PC-3 (cell line): ENCODE measurements at regions not wholly inside any gene's neighbourhood (a gene's known extent, or its start where the extent isn't known, plus 50 kb on each side); places are given as distances from the start of the nearest gene placed in this dataset.

Source experiments
- ATAC-seq: fragments of 200-7000 bp; cut with Tn5 transposase; 2 replicates; pipeline ENCODE4 v1.9.1; 2020; ENCODE audit warnings: mild to moderate bottlenecking, moderate library complexity
- BruUV-seq: library from RNA; stranded (reverse); fragments of 400-500 nt; replicated peaks from 2 replicates; lab custom pipeline; 2021; lab: Mats Ljungman, UMichigan
- CTCF ChIA-PET: fragments of 300-600 bp; sonication (Branson Sonifier 250); formaldehyde crosslinking; loops from one replicate; lab custom pipeline; 2022; ENCODE audit warnings: antibody characterized with exemption; lab: Charles Lee
- POLR2A ChIA-PET: fragments of 300-600 bp; sonication (Branson Sonifier 250); formaldehyde crosslinking; loops from one replicate; lab custom pipeline; 2022; ENCODE audit warnings: antibody characterized with exemption; ENCODE audit not compliant: unreplicated experiment; lab: Charles Lee
- DNase-seq: peaks from one replicate; pipeline ENCODE4 v3.0.0-alpha.2; 2015
- H2AFZ ChIP-seq: fragments of 300-600 bp; sonication (generic); 2 replicates; pipeline ENCODE4 v1.6.0; 2016; ENCODE audit warnings: antibody characterized with exemption, low read length
- H3F3A ChIP-seq: fragments of 300-600 bp; sonication (generic); one replicate; pipeline ENCODE4 v1.6.0; 2017; ENCODE audit warnings: antibody characterized with exemption, low read length, control low read depth, mild to moderate bottlenecking; ENCODE audit not compliant: unreplicated experiment
- H3K27ac ChIP-seq: fragments of 300-600 bp; sonication (generic); 2 replicates; pipeline ENCODE4 v1.5.1; 2016; ENCODE audit warnings: mild to moderate bottlenecking, low read length
- H3K27me3 ChIP-seq: fragments of 300-600 bp; sonication (generic); 2 replicates; pipeline ENCODE4 v1.6.1; 2016; ENCODE audit warnings: low read length, mixed read lengths
- H3K36me3 ChIP-seq: fragments of 300-600 bp; sonication (generic); 2 replicates; pipeline ENCODE4 v1.6.1; 2016; ENCODE audit warnings: low read depth, mixed run types, low read length, mixed read lengths
- H3K4me1 ChIP-seq: fragments of 300-600 bp; sonication (generic); 2 replicates; pipeline ENCODE4 v1.5.1; 2016; ENCODE audit warnings: low read length; ENCODE audit not compliant: insufficient read depth
- H3K4me2 ChIP-seq: fragments of 300-600 bp; sonication (generic); 2 replicates; pipeline ENCODE4 v1.6.0; 2016; ENCODE audit warnings: low read length
- H3K4me3 ChIP-seq: fragments of 300-600 bp; sonication (generic); 2 replicates; pipeline ENCODE4 v1.5.1; 2016; ENCODE audit warnings: mild to moderate bottlenecking, low read length, mixed read lengths
- H3K79me2 ChIP-seq: fragments of 300-600 bp; sonication (generic); 2 replicates; pipeline ENCODE4 v1.6.1; 2017; ENCODE audit warnings: low read length, mixed read lengths
- H3K9ac ChIP-seq: fragments of 300-600 bp; sonication (generic); 2 replicates; pipeline ENCODE4 v1.6.0; 2016; ENCODE audit warnings: mild to moderate bottlenecking, low read length
- H3K9me2 ChIP-seq: fragments of 300-600 bp; sonication (generic); replicated peaks from 2 replicates; pipeline ENCODE4 v1.6.1; 2016; ENCODE audit warnings: mixed run types, low read length, mixed read lengths
- H3K9me3 ChIP-seq: fragments of 300-600 bp; sonication (generic); 2 replicates; pipeline ENCODE4 v1.6.1; 2016; ENCODE audit warnings: low read length, mixed read lengths
- H4K20me1 ChIP-seq: fragments of 300-600 bp; sonication (generic); 2 replicates; pipeline ENCODE4 v1.6.1; 2016; ENCODE audit warnings: low read length, mixed read lengths
- EZH2 ChIP-seq: fragments of 300-600 bp; sonication (generic); IDR thresholded peaks from one replicate; pipeline ENCODE4 v1.6.1; 2017; ENCODE audit warnings: antibody characterized with exemption, mild to moderate bottlenecking, low read length; ENCODE audit not compliant: unreplicated experiment
- EZH2phosphoT487 ChIP-seq: fragments of 300-600 bp; sonication (generic); IDR thresholded peaks from 2 replicates; pipeline ENCODE4 v1.6.1; 2018; ENCODE audit warnings: mild to moderate bottlenecking, antibody characterized with exemption, low read length, borderline replicate concordance
- intact Hi-C: fragments of 100-400 bp; cut with micrococcal nuclease; formaldehyde crosslinking; loops from 2 replicates; pipeline ENCODE4 v1.9.0; 2023
- TF ChIP-seq, protein P1 (sequence below): fragments of 300-600 bp; sonication (generic); conservative IDR thresholded peaks from 2 replicates; pipeline ENCODE4 v1.5.1; 2017; ENCODE audit warnings: antibody characterized with exemption, low read depth, mild to moderate bottlenecking, low read length

DNA sequence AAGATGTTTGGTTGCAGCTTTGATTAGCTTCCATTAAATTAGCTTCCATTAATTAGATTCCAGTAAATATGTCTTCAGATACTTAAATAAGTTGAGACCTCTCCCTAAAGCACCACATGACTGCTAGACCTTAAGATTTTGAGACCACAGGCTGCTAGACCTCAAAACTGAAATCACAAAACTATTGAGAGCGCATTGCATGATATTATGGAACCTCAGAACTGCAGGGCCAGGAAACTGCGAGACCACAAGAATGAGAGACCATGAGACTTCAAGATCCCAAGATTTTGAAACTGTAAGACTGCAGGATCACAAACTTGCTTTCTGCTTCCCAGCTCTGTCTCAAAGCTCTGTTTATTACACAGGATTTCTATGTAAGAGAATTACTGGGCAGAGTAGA, 87.4 kb downstream of the TRIM42 start:
- H3K9ac ChIP-seq = no peak overlapping the region
- no peak overlapping the region for H3K27ac ChIP-seq
- no peaks in the 10 kb centered on the region for H3K4me1 ChIP-seq
- H3K4me2 ChIP-seq = no peak overlapping the region
- H4K20me1 ChIP-seq = no peaks in the 10 kb centered on the region
- no peaks in the 10 kb centered on the region for H3K36me3 ChIP-seq
- no peaks in the 10 kb centered on the region for H3K9me3 ChIP-seq
- TF ChIP-seq EZH2phosphoT487 = no peak
- TF ChIP-seq EZH2 = no peak
- TF ChIP-seq, protein P1, sequence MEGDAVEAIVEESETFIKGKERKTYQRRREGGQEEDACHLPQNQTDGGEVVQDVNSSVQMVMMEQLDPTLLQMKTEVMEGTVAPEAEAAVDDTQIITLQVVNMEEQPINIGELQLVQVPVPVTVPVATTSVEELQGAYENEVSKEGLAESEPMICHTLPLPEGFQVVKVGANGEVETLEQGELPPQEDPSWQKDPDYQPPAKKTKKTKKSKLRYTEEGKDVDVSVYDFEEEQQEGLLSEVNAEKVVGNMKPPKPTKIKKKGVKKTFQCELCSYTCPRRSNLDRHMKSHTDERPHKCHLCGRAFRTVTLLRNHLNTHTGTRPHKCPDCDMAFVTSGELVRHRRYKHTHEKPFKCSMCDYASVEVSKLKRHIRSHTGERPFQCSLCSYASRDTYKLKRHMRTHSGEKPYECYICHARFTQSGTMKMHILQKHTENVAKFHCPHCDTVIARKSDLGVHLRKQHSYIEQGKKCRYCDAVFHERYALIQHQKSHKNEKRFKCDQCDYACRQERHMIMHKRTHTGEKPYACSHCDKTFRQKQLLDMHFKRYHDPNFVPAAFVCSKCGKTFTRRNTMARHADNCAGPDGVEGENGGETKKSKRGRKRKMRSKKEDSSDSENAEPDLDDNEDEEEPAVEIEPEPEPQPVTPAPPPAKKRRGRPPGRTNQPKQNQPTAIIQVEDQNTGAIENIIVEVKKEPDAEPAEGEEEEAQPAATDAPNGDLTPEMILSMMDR = no peak
- H3K79me2 ChIP-seq = no peaks in the 10 kb centered on the region
- no peak overlapping the region for H2AFZ ChIP-seq
- DNase-seq (no peak), ATAC-seq (no peak)
- no peaks in the 10 kb centered on the region for H3K9me2 ChIP-seq
- ChIA-PET CTCF (no interaction called here), POLR2A (no interaction called here)
- no TSS peak for BruUV-seq
- no peaks in the 10 kb centered on the region for H3K27me3 ChIP-seq
- no peaks in the 10 kb centered on the region for H3F3A ChIP-seq
- intact Hi-C loops = no loop called here
- no peak overlapping the region for H3K4me3 ChIP-seq

DNA sequence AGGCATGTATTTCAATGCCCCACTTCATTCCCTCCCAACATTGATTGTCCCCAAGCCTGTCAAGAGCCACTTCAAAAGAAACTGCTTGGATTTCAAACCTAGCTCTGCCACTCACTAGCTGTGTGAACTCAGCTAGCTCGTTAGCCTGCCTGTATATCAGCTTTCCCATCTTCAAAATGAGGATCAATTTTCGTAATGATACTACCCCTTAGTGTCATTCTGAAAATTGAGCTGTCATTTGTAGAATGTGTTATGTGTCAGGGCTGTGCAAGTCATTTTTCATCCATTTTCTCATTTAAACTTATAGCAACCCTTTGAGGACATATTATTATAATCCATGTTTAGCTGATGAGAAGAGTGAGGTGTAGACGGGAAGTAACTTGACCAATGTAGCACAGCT, 88.6 kb downstream of the TRIM42 start:
- ChIA-PET CTCF (no interaction called here), POLR2A (no interaction called here)
- intact Hi-C loops = no loop called here
- no peaks in the 10 kb centered on the region for H3K4me1 ChIP-seq
- TF ChIP-seq EZH2 (no peak), EZH2phosphoT487 (no peak)
- BruUV-seq = no TSS peak
- no peak for ATAC-seq
- H3K4me2 ChIP-seq = no peak overlapping the region
- H3K9me2 ChIP-seq = no peaks in the 10 kb centered on the region
- H3K36me3 ChIP-seq = no peaks in the 10 kb centered on the region
- H4K20me1 ChIP-seq = no peaks in the 10 kb centered on the region
- no peak overlapping the region for H2AFZ ChIP-seq
- no peak overlapping the region for H3K27ac ChIP-seq
- no peaks in the 10 kb centered on the region for H3F3A ChIP-seq
- no peaks in the 10 kb centered on the region for H3K79me2 ChIP-seq
- no peaks in the 10 kb centered on the region for H3K9me3 ChIP-seq
- no peak overlapping the region for H3K9ac ChIP-seq
- no peaks in the 10 kb centered on the region for H3K27me3 ChIP-seq
- DNase-seq = no peak
- H3K4me3 ChIP-seq = no peak overlapping the region

DNA sequence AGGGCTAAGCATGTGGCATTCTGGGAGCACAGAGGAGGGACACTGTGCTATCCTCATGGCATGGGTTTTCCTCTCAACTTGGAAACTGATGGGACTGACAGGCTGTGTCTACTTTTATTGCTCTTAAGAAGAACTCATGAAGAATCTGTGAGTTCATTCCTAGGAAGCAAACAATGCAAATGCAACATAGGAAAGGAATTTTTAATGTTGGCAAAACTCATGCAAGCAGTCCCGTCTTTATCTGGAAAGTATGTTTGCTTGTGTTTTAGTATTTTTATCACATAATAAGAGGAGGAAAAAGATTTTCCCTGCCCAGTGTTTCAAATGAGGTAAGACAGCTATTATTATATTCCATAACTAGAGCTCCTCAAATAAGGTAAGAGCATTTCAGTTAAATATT, 89.7 kb downstream of the TRIM42 start:
- TF ChIP-seq, protein P1 = no peak
- TF ChIP-seq EZH2phosphoT487 = no peak
- H3K4me3 ChIP-seq = no peak overlapping the region
- H3K36me3 ChIP-seq = no peaks in the 10 kb centered on the region
- DNase-seq (no peak), ATAC-seq (no peak)
- no peaks in the 10 kb centered on the region for H4K20me1 ChIP-seq
- no peaks in the 10 kb centered on the region for H3K27me3 ChIP-seq
- no peaks in the 10 kb centered on the region for H3K9me2 ChIP-seq
- intact Hi-C loops = no loop called here
- ChIA-PET CTCF (no interaction called here), POLR2A (no interaction called here)
- no peaks in the 10 kb centered on the region for H3K4me1 ChIP-seq
- H2AFZ ChIP-seq = no peak overlapping the region
- H3K4me2 ChIP-seq = no peak overlapping the region
- no TSS peak for BruUV-seq
- no peaks in the 10 kb centered on the region for H3K9me3 ChIP-seq
- no peak overlapping the region for H3K9ac ChIP-seq
- no peaks in the 10 kb centered on the region for H3K79me2 ChIP-seq
- no peak overlapping the region for H3K27ac ChIP-seq
- no peaks in the 10 kb centered on the region for H3F3A ChIP-seq
